ENCODE measurements at regions not wholly inside any gene's neighbourhood (a gene's known extent, or its start where the extent isn't known, plus 50 kb on each side); places are given as distances from the start of the nearest gene placed in this dataset.

- Histone ChIP-seq H3K27ac (ENCODE audit: low read length) (no peak overlapping the region), H3K4me1 (ENCODE audit: control insufficient read depth, insufficient read depth, low read length) (peaks cover 10% of the 10 kb centered on the region), H3K9me3 (ENCODE audit: control insufficient read depth, insufficient read depth, low read length) (no peaks in the 10 kb centered on the region), H3K36me3 (ENCODE audit: control insufficient read depth, insufficient read depth, low read length) (no peaks in the 10 kb centered on the region), H3K4me3 (ENCODE audit: low read length) (no peak overlapping the region), H3K27me3 (ENCODE audit: control insufficient read depth, insufficient read depth, low read length) (no peaks in the 10 kb centered on the region)
- DNase-seq (ENCODE audit: low read depth, low spot score), result no peak
- no CpG with 5 or more reads among the region's 16 CpGs for WGBS (ENCODE audit: insufficient coverage, insufficient read length)
Observed at GRCh38 chr17:77317091-77317750, 176.5 kb downstream of the SEC14L1 start.

GRCh38 chr17:77318021-77318420 is 177.3 kb downstream of the SEC14L1 start:
- WGBS (ENCODE audit: insufficient coverage, insufficient read length), result no CpG with 5 or more reads among the region's 7 CpGs
- Histone ChIP-seq H3K4me3 (ENCODE audit: low read length) (no peak overlapping the region), H3K4me1 (ENCODE audit: control insufficient read depth, insufficient read depth, low read length) (peaks cover 13% of the 10 kb centered on the region), H3K36me3 (ENCODE audit: control insufficient read depth, insufficient read depth, low read length) (no peaks in the 10 kb centered on the region; the same call in 1 of the 2 replicates), H3K27me3 (ENCODE audit: control insufficient read depth, insufficient read depth, low read length) (no peaks in the 10 kb centered on the region), H3K9me3 (ENCODE audit: control insufficient read depth, insufficient read depth, low read length) (no peaks in the 10 kb centered on the region), H3K27ac (ENCODE audit: low read length) (no peak overlapping the region)
- DNase-seq (ENCODE audit: low read depth, low spot score), result no peak

GRCh38 chr17:77318491-77319210 is 177.9 kb downstream of the SEC14L1 start:
- H3K9me3 ChIP-seq (ENCODE audit: control insufficient read depth, insufficient read depth, low read length), result no peaks in the 10 kb centered on the region
- H3K4me3 ChIP-seq (ENCODE audit: low read length), result no peak overlapping the region
- H3K4me1 ChIP-seq (ENCODE audit: control insufficient read depth, insufficient read depth, low read length), result peaks cover 13% of the 10 kb centered on the region
- DNase-seq (ENCODE audit: low read depth, low spot score), result no peak
- WGBS (ENCODE audit: insufficient coverage, insufficient read length), result no CpG with 5 or more reads among the region's 14 CpGs
- H3K27me3 ChIP-seq (ENCODE audit: control insufficient read depth, insufficient read depth, low read length), result no peaks in the 10 kb centered on the region
- no peak overlapping the region for H3K27ac ChIP-seq (ENCODE audit: low read length)
- no peaks in the 10 kb centered on the region; the same call in 1 of the 2 replicates for H3K36me3 ChIP-seq (ENCODE audit: control insufficient read depth, insufficient read depth, low read length)

GRCh38 chr17:77319211-77320043 is 178.7 kb downstream of the SEC14L1 start:
- Histone ChIP-seq H3K27me3 (ENCODE audit: control insufficient read depth, insufficient read depth, low read length) (no peaks in the 10 kb centered on the region), H3K4me3 (ENCODE audit: low read length) (no peak overlapping the region), H3K9me3 (ENCODE audit: control insufficient read depth, insufficient read depth, low read length) (no peaks in the 10 kb centered on the region), H3K27ac (ENCODE audit: low read length) (no peak overlapping the region), H3K4me1 (ENCODE audit: control insufficient read depth, insufficient read depth, low read length) (peaks cover 13% of the 10 kb centered on the region), H3K36me3 (ENCODE audit: control insufficient read depth, insufficient read depth, low read length) (no peaks in the 10 kb centered on the region; the same call in 1 of the 2 replicates)
- no peak for DNase-seq (ENCODE audit: low read depth, low spot score)
- WGBS (ENCODE audit: insufficient coverage, insufficient read length), result no CpG with 5 or more reads among the region's 38 CpGs

- WGBS (ENCODE audit: insufficient coverage, insufficient read length), result no CpG with 5 or more reads among the region's 18 CpGs
- no peak for DNase-seq (ENCODE audit: low read depth, low spot score)
- Histone ChIP-seq H3K4me1 (ENCODE audit: control insufficient read depth, insufficient read depth, low read length) (peaks cover 13% of the 10 kb centered on the region), H3K27ac (ENCODE audit: low read length) (no peak overlapping the region), H3K4me3 (ENCODE audit: low read length) (no peak overlapping the region), H3K9me3 (ENCODE audit: control insufficient read depth, insufficient read depth, low read length) (no peaks in the 10 kb centered on the region), H3K27me3 (ENCODE audit: control insufficient read depth, insufficient read depth, low read length) (no peaks in the 10 kb centered on the region), H3K36me3 (ENCODE audit: control insufficient read depth, insufficient read depth, low read length) (no peaks in the 10 kb centered on the region; the same call in 1 of the 2 replicates)
Observed at GRCh38 chr17:77320044-77320440, 179.3 kb downstream of the SEC14L1 start.

GRCh38 chr17:77320485-77321256 is 179.9 kb downstream of the SEC14L1 start:
- Histone ChIP-seq H3K27ac (ENCODE audit: low read length) (no peak overlapping the region), H3K4me3 (ENCODE audit: low read length) (no peak overlapping the region), H3K36me3 (ENCODE audit: control insufficient read depth, insufficient read depth, low read length) (no peaks in the 10 kb centered on the region; the same call in 1 of the 2 replicates), H3K4me1 (ENCODE audit: control insufficient read depth, insufficient read depth, low read length) (peaks cover 12% of the 10 kb centered on the region), H3K27me3 (ENCODE audit: control insufficient read depth, insufficient read depth, low read length) (no peaks in the 10 kb centered on the region), H3K9me3 (ENCODE audit: control insufficient read depth, insufficient read depth, low read length) (no peaks in the 10 kb centered on the region)
- WGBS (ENCODE audit: insufficient coverage, insufficient read length), result no CpG with 5 or more reads among the region's 30 CpGs
- DNase-seq (ENCODE audit: low read depth, low spot score), result no peak

- H3K27ac ChIP-seq (ENCODE audit: low read length), result no peak overlapping the region
- WGBS (ENCODE audit: insufficient coverage, insufficient read length), result no CpG with 5 or more reads among the region's 35 CpGs
- peaks cover 8% of the 10 kb centered on the region for H3K4me1 ChIP-seq (ENCODE audit: control insufficient read depth, insufficient read depth, low read length)
- H3K36me3 ChIP-seq (ENCODE audit: control insufficient read depth, insufficient read depth, low read length), result no peaks in the 10 kb centered on the region; the same call in 1 of the 2 replicates
- no peaks in the 10 kb centered on the region for H3K27me3 ChIP-seq (ENCODE audit: control insufficient read depth, insufficient read depth, low read length)
- no peak overlapping the region for H3K4me3 ChIP-seq (ENCODE audit: low read length)
- no peaks in the 10 kb centered on the region for H3K9me3 ChIP-seq (ENCODE audit: control insufficient read depth, insufficient read depth, low read length)
- no peak for DNase-seq (ENCODE audit: low read depth, low spot score)
Observed at GRCh38 chr17:77321649-77322513, 181.1 kb downstream of the SEC14L1 start.

- no CpG with 5 or more reads among the region's 32 CpGs for WGBS (ENCODE audit: insufficient coverage, insufficient read length)
- Histone ChIP-seq H3K9me3 (ENCODE audit: control insufficient read depth, insufficient read depth, low read length) (no peaks in the 10 kb centered on the region), H3K27ac (ENCODE audit: low read length) (no peak overlapping the region), H3K4me1 (ENCODE audit: control insufficient read depth, insufficient read depth, low read length) (peaks cover 7% of the 10 kb centered on the region), H3K27me3 (ENCODE audit: control insufficient read depth, insufficient read depth, low read length) (no peaks in the 10 kb centered on the region), H3K4me3 (ENCODE audit: low read length) (no peak overlapping the region; the same call in 1 of the 2 replicates), H3K36me3 (ENCODE audit: control insufficient read depth, insufficient read depth, low read length) (no peaks in the 10 kb centered on the region; the same call in 1 of the 2 replicates)
- DNase-seq (ENCODE audit: low read depth, low spot score), result no peak
Observed at GRCh38 chr17:77322514-77323412, 182.0 kb downstream of the SEC14L1 start.

Data from iPS DF 6.9 (cell line).